GM12878 (cell line): ENCODE measurements at regions not wholly inside any gene's neighbourhood (a gene's known extent, or its start where the extent isn't known, plus 50 kb on each side); places are given as distances from the start of the nearest gene placed in this dataset.

ENCODE experiments used
- ATAC-seq: fragments of 200-7000 bp; cut with Tn5 transposase; 3 replicates; pipeline ENCODE4 v1.9.1; 2020; ENCODE audit warnings: mild to moderate bottlenecking, moderate library complexity
- BruUV-seq: library from RNA; stranded (reverse); fragments of 400-500 nt; replicated peaks from 2 replicates; lab custom pipeline; 2021; lab: Mats Ljungman, UMichigan
- CTCF ChIA-PET: fragments of 300-600 bp; sonication (Branson Sonifier 250); formaldehyde crosslinking; extraction: SDS; loops from one replicate; lab custom pipeline; 2021; ENCODE audit warnings: inconsistent platforms; lab: Yijun Ruan, JAX
- POLR2A ChIA-PET: fragments of 350-600 bp; formaldehyde crosslinking; extraction: SDS; loops from one replicate; lab custom pipeline; 2021; ENCODE audit warnings: inconsistent platforms; lab: Charles Lee
- RAD21 ChIA-PET: fragments of 300-600 bp; sonication (Branson Sonifier 250); formaldehyde crosslinking; loops from one replicate; lab custom pipeline; 2023; ENCODE audit warnings: antibody characterized with exemption; ENCODE audit not compliant: unreplicated experiment; lab: Charles Lee
- SMC1A ChIA-PET: fragments of 300-600 bp; sonication (Branson Sonifier 250); formaldehyde crosslinking; loops from one replicate; lab custom pipeline; 2023; ENCODE audit not compliant: unreplicated experiment, uncharacterized antibody; lab: Charles Lee
- DNase-seq: peaks from one replicate; pipeline ENCODE4 v3.0.0-alpha.2; 2011; ENCODE audit warnings: low read depth, low spot score
- FAIRE-seq: peaks from 3 replicates; lab custom pipeline; 2011; peaks lifted over from hg19 to GRCh38; lab: Jason Lieb, UNC
- H2AFZ ChIP-seq: 2 replicates; pipeline ENCODE4 v1.6.0; 2011; ENCODE audit warnings: low read depth, low read length, control low read depth; ENCODE audit not compliant: control insufficient read depth
- H3K27ac ChIP-seq: 2 replicates; pipeline ENCODE4 v1.5.1; 2011; ENCODE audit warnings: control low read depth; ENCODE audit not compliant: control insufficient read depth, insufficient read depth
- H3K27me3 ChIP-seq, 2 experiments: replicated peaks in 1 of 2; 2 replicates each; pipeline versions ENCODE4 v1.6.0 to v1.6.1; 2011; ENCODE audit warnings: low read length in 1 of 2; ENCODE audit not compliant: control insufficient read depth in 2 of 2, insufficient read depth in 2 of 2
- H3K36me3 ChIP-seq, 2 experiments: 2 replicates each; pipeline ENCODE4 v1.5.1; 2011; ENCODE audit warnings: low read length in 1 of 2; ENCODE audit not compliant: control insufficient read depth in 2 of 2, insufficient read depth in 2 of 2
- H3K4me1 ChIP-seq: 2 replicates; pipeline ENCODE4 v1.6.1; 2011; ENCODE audit warnings: mild to moderate bottlenecking, low read length, moderate library complexity, mixed read lengths; ENCODE audit not compliant: control insufficient read depth, insufficient read depth
- H3K4me2 ChIP-seq: 2 replicates; pipeline ENCODE4 v1.6.0; 2011; ENCODE audit warnings: control low read depth; ENCODE audit not compliant: control insufficient read depth, insufficient read depth
- H3K4me3 ChIP-seq: fragments of 200-600 bp; sonication (generic); 2 replicates; pipeline ENCODE4 v1.5.1; 2016
- H3K79me2 ChIP-seq: 2 replicates; pipeline ENCODE4 v1.6.0; 2011; ENCODE audit warnings: low read length; ENCODE audit not compliant: control insufficient read depth, insufficient read depth
- H3K9ac ChIP-seq: 2 replicates; pipeline ENCODE4 v1.8.0; 2011; ENCODE audit warnings: low read length, control low read depth, mixed read lengths; ENCODE audit not compliant: control insufficient read depth, insufficient read depth
- H3K9me3 ChIP-seq: replicated peaks from 3 replicates; pipeline ENCODE4 v1.5.1; 2011; ENCODE audit warnings: mild to moderate bottlenecking, low read length; ENCODE audit not compliant: control insufficient read depth, insufficient read depth
- H4K20me1 ChIP-seq: 2 replicates; pipeline ENCODE4 v1.6.0; 2011; ENCODE audit not compliant: control insufficient read depth, insufficient read depth
- ASH2L ChIP-seq: fragments of 300-600, 200-600 bp; sonication (generic); IDR thresholded peaks from 2 replicates; pipeline ENCODE4 v1.6.1; 2017; ENCODE audit warnings: low read depth, mild to moderate bottlenecking, borderline replicate concordance
- BRCA1 ChIP-seq: IDR thresholded peaks from 2 replicates; pipeline ENCODE4 v1.6.1; 2011; ENCODE audit warnings: low read depth, low read length, improper control_type of control experiment
- CHD1 ChIP-seq: IDR thresholded peaks from 2 replicates; pipeline ENCODE4 v1.6.1; 2012; ENCODE audit warnings: low read depth, low read length, improper control_type of control experiment
- IKZF1 ChIP-seq: fragments of 450-650 bp; conservative IDR thresholded peaks from 2 replicates; pipeline ENCODE4 v1.6.1; 2017; ENCODE audit warnings: antibody characterized with exemption, mild to moderate bottlenecking
- IKZF2 ChIP-seq, 2 experiments: fragments of 450-650 bp; IDR thresholded peaks; 2 replicates each; pipeline ENCODE4 v1.6.1; 2017; ENCODE audit warnings: mild to moderate bottlenecking in 2 of 2, moderate library complexity in 2 of 2
- KAT2A ChIP-seq: conservative IDR thresholded peaks from 2 replicates; pipeline ENCODE4 v1.6.1; 2011; ENCODE audit warnings: low read depth, low read length; ENCODE audit not compliant: control insufficient read depth
- KDM1A ChIP-seq: fragments of 200-600 bp; sonication (generic); IDR thresholded peaks from 2 replicates; pipeline ENCODE4 v1.6.1; 2016; ENCODE audit warnings: borderline replicate concordance
- NFXL1 ChIP-seq: fragments of 450-650 bp; IDR thresholded peaks from 2 replicates; pipeline ENCODE4 v1.6.1; 2017; ENCODE audit warnings: antibody characterized with exemption, mild to moderate bottlenecking, borderline replicate concordance
- SREBF2 ChIP-seq: IDR thresholded peaks from 2 replicates; pipeline ENCODE4 v1.6.1; 2012; ENCODE audit warnings: mild to moderate bottlenecking, low read length
- TAF1 ChIP-seq: IDR thresholded peaks from 2 replicates; pipeline ENCODE4 v1.6.1; 2011; ENCODE audit warnings: mild to moderate bottlenecking, low read depth, low read length, borderline replicate concordance
- TCF7 ChIP-seq: IDR thresholded peaks from 2 replicates; pipeline ENCODE4 v1.6.1; 2014; ENCODE audit warnings: antibody characterized with exemption, borderline replicate concordance
- ZZZ3 ChIP-seq: IDR thresholded peaks from 2 replicates; pipeline ENCODE4 v1.6.1; 2011; ENCODE audit warnings: low read depth; ENCODE audit not compliant: control insufficient read depth, insufficient read length
- WGBS: methylation state at CpG from one replicate; pipeline ENCODE4 v1.1.6; 2016; ENCODE audit warnings: low lambda C conversion rate; ENCODE audit not compliant: insufficient replicate concordance, insufficient coverage; ENCODE audit errors: missing lambda C conversion rate; 5-methylcytosine and 5-hydroxymethylcytosine counted together
- in situ Hi-C: fragments of 300-500 bp; cut with MboI; formaldehyde crosslinking; loops from 9 replicates; pipeline ENCODE4 v1.14.3; 2018; ENCODE audit warnings: mixed read lengths
- intact Hi-C: fragments of 100-400 bp; cut with micrococcal nuclease; formaldehyde crosslinking; loops from one replicate; pipeline ENCODE4 v1.14.2; 2022; ENCODE audit not compliant: unreplicated experiment
- TF ChIP-seq, protein P1 (sequence below): fragments of 450-650 bp; IDR thresholded peaks from 2 replicates; pipeline ENCODE4 v1.6.1; 2017; ENCODE audit warnings: mild to moderate bottlenecking, moderate library complexity
- TF ChIP-seq, protein P2 (sequence below): IDR thresholded peaks from 2 replicates; pipeline ENCODE4 v1.6.1; 2011; ENCODE audit warnings: mild to moderate bottlenecking, low read depth, low read length, moderate library complexity; ENCODE audit not compliant: insufficient replicate concordance
- TF ChIP-seq, protein P3 (sequence below): IDR thresholded peaks from 2 replicates; pipeline ENCODE4 v1.6.1; 2012; ENCODE audit warnings: low read depth, low read length, improper control_type of control experiment

DNA sequence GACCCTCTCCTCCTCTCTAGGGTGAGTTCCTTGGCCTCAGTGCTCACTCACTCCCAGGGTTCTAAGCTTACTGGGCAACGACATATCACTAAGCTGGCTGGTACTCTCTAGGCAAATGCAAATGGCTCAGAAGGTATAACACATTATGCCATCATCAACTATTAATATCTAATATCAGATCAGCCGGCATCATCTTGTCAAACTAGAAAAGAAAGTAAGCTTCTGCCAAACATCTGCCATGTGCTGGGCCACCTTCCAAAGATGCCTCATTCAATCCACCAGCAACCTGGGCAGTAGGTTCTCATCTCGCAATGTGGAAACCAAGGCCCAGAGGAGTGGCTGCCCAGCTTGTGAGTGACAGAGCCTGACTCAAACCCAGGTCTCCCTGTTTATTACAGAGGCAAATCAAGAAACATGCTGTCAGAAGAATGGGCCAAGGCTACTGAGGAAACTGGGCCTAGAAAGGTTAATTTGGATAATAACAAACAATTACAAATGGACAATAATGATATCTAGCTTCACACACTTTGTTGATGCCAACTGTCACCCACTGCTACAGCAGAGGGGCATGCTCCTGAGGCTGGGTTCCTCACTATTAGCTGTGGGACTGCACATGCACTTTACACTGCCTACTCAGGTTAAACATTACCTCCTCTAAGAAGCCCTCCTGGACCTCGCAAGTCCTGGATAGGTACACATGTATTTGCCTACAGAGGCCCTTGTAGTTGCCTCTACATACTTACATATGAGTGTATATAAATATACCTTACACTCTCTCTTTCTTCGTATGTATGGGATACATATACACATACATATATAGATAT lies 183.3 kb upstream of the JUN start:
- Histone ChIP-seq H3K9me3 (no peaks in the 10 kb centered on the region), H3K36me3 (no peaks in the 10 kb centered on the region), H3K79me2 (no peaks in the 10 kb centered on the region), H3K9ac (no peak overlapping the region), H3K4me3 (no peak overlapping the region), H4K20me1 (no peaks in the 10 kb centered on the region), H3K4me1 (peaks cover 27% of the 10 kb centered on the region), H3K4me2 (no peak overlapping the region), H3K27ac (no peak overlapping the region), H2AFZ (no peak overlapping the region), H3K27me3 (no peaks in the 10 kb centered on the region)
- intact Hi-C loops = loop anchor here (5.0 kb wide), 1 partner anchor 185 kb away; the partner anchor contains the start of gene JUN
- BruUV-seq = no TSS peak
- in situ Hi-C loops = no loop called here
- DNase-seq (no peak), ATAC-seq (no peak), FAIRE-seq (no peak)
- CTCF ChIA-PET = interaction anchor here (0.6 to 1.1 kb wide), 3 partner anchors 19 to 109 kb away, joined by 3 read pairs; no protein-coding TSS in a partner anchor
- SMC1A ChIA-PET = interaction anchor here (1.0 to 2.5 kb wide), 13 partner anchors 10 to 732 kb away, joined by 3 to 10 read pairs (median 4); no protein-coding TSS in a partner anchor
- RAD21 ChIA-PET = interaction anchor here (0.7 to 4.2 kb wide), 8 partner anchors 10 to 195 kb away, joined by 3 to 34 read pairs (median 4); no protein-coding TSS in a partner anchor
- 92% methylated on average over 5 of the region's 5 CpGs for WGBS
- POLR2A ChIA-PET = interaction anchor here (3.6 kb wide), 1 partner anchor 46 kb away, joined by 22 read pairs; no protein-coding TSS in a partner anchor
- TF ChIP-seq SREBF2 = no peak
- TF ChIP-seq IKZF1 = no peak
- no peak for TF ChIP-seq NFXL1
- no peak for TF ChIP-seq ZZZ3
- no peak for TF ChIP-seq IKZF2 (IDR thresholded peaks at IDR 0.05)
- TF ChIP-seq KAT2A = no peak
- TF ChIP-seq TCF7 = no peak
- TF ChIP-seq CHD1 = no peak
- no peak for TF ChIP-seq ASH2L
- TF ChIP-seq BRCA1 = no peak
- TF ChIP-seq KDM1A = no peak
- TF ChIP-seq TAF1 = no peak
- TF ChIP-seq, protein P1, sequence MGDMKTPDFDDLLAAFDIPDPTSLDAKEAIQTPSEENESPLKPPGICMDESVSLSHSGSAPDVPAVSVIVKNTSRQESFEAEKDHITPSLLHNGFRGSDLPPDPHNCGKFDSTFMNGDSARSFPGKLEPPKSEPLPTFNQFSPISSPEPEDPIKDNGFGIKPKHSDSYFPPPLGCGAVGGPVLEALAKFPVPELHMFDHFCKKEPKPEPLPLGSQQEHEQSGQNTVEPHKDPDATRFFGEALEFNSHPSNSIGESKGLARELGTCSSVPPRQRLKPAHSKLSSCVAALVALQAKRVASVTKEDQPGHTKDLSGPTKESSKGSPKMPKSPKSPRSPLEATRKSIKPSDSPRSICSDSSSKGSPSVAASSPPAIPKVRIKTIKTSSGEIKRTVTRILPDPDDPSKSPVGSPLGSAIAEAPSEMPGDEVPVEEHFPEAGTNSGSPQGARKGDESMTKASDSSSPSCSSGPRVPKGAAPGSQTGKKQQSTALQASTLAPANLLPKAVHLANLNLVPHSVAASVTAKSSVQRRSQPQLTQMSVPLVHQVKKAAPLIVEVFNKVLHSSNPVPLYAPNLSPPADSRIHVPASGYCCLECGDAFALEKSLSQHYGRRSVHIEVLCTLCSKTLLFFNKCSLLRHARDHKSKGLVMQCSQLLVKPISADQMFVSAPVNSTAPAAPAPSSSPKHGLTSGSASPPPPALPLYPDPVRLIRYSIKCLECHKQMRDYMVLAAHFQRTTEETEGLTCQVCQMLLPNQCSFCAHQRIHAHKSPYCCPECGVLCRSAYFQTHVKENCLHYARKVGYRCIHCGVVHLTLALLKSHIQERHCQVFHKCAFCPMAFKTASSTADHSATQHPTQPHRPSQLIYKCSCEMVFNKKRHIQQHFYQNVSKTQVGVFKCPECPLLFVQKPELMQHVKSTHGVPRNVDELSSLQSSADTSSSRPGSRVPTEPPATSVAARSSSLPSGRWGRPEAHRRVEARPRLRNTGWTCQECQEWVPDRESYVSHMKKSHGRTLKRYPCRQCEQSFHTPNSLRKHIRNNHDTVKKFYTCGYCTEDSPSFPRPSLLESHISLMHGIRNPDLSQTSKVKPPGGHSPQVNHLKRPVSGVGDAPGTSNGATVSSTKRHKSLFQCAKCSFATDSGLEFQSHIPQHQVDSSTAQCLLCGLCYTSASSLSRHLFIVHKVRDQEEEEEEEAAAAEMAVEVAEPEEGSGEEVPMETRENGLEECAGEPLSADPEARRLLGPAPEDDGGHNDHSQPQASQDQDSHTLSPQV = no peak
- TF ChIP-seq, protein P2, sequence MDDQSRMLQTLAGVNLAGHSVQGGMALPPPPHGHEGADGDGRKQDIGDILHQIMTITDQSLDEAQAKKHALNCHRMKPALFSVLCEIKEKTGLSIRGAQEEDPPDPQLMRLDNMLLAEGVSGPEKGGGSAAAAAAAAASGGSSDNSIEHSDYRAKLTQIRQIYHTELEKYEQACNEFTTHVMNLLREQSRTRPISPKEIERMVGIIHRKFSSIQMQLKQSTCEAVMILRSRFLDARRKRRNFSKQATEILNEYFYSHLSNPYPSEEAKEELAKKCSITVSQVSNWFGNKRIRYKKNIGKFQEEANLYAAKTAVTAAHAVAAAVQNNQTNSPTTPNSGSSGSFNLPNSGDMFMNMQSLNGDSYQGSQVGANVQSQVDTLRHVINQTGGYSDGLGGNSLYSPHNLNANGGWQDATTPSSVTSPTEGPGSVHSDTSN = no peak
- TF ChIP-seq, protein P3, sequence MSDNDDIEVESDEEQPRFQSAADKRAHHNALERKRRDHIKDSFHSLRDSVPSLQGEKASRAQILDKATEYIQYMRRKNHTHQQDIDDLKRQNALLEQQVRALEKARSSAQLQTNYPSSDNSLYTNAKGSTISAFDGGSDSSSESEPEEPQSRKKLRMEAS = no peak
